ENCODE measurements at regions not wholly inside any gene's neighbourhood (a gene's known extent, or its start where the extent isn't known, plus 50 kb on each side); places are given as distances from the start of the nearest gene placed in this dataset.

- Histone ChIP-seq H3K27ac (no peak overlapping the region), H3K4me1 (ENCODE audit: insufficient read depth) (peaks cover 8% of the 10 kb centered on the region), H3K36me3 (no peaks in the 10 kb centered on the region), H3K27me3 (no peaks in the 10 kb centered on the region), H3K4me3 (no peak overlapping the region), H3K9me3 (no peaks in the 10 kb centered on the region)
- intact Hi-C loops (cut with DNase I), result no loop called here
- TF ChIP-seq EP300 (IDR thresholded peaks at IDR 0.05) (no peak), CTCF (IDR thresholded peaks at IDR 0.05) (no peak), POLR2A (IDR thresholded peaks at IDR 0.05) (no peak)
- 65 to 72% (median 67%) methylated on average over 5 of the region's 5 CpGs for WGBS, 3 donors
- DNase-seq, result no peak
These were observed 119.0 kb upstream of the CPSF6 start for GRCh38 chr12:69120354-69120753.

- no peak overlapping the region for H3K27ac ChIP-seq
- H3K4me1 ChIP-seq (ENCODE audit: insufficient read depth), result peaks cover 13% of the 10 kb centered on the region
- H3K36me3 ChIP-seq, result no peaks in the 10 kb centered on the region
- H3K9me3 ChIP-seq, result no peaks in the 10 kb centered on the region
- no peaks in the 10 kb centered on the region for H3K27me3 ChIP-seq
- 94 to 95% (median 94%) methylated on average over 3 of the region's 3 CpGs for WGBS, 3 donors
- no peak for DNase-seq
- intact Hi-C loops (cut with DNase I), result no loop called here
- no peak overlapping the region for H3K4me3 ChIP-seq
- TF ChIP-seq CTCF (IDR thresholded peaks at IDR 0.05), result no peak
- no peak for TF ChIP-seq POLR2A (IDR thresholded peaks at IDR 0.05)
- TF ChIP-seq EP300 (IDR thresholded peaks at IDR 0.05), result no peak
These were observed 116.1 kb upstream of the CPSF6 start for GRCh38 chr12:69123311-69123710.

GRCh38 chr12:69123919-69124638, 115.3 kb upstream of the CPSF6 start:
- intact Hi-C loops (cut with DNase I), result no loop called here
- no peak overlapping the region for H3K4me3 ChIP-seq
- TF ChIP-seq POLR2A (IDR thresholded peaks at IDR 0.05) (no peak), EP300 (IDR thresholded peaks at IDR 0.05) (no peak), CTCF (IDR thresholded peaks at IDR 0.05) (no peak)
- WGBS, 3 donors, result 43 to 62% (median 53%) methylated on average over 8 of the region's 8 CpGs
- no peak for DNase-seq
- H3K36me3 ChIP-seq, result no peaks in the 10 kb centered on the region
- H3K9me3 ChIP-seq, result no peaks in the 10 kb centered on the region
- peaks cover 13% of the 10 kb centered on the region for H3K4me1 ChIP-seq (ENCODE audit: insufficient read depth)
- H3K27me3 ChIP-seq, result no peaks in the 10 kb centered on the region
- H3K27ac ChIP-seq, result peak overlapping the region in 1 of 2 donors; percentile 42

DNA sequence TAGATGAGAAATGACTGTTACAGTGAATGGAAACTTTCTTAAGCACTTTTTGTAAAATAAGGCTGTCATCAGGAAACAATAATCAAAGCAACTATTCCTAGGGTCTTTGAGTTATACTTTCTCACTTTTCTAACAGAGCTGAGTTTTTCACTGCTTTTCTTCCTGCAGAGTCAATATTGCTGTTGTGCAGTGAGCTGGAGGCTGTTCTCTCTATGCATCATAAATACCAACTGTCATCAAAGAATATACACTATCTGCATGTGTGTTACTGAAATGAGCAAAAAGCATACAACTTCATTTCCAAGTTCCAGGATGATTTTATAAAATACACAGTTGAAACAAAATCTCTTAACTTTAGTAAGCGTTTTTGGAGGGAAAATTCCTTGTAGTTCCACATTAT, 110.4 kb upstream of the CPSF6 start:
- TF ChIP-seq EP300 (IDR thresholded peaks at IDR 0.05), result no peak
- no peak for TF ChIP-seq CTCF (IDR thresholded peaks at IDR 0.05)
- no peak for TF ChIP-seq POLR2A (IDR thresholded peaks at IDR 0.05)
- Histone ChIP-seq H3K9me3 (no peaks in the 10 kb centered on the region), H3K27me3 (no peaks in the 10 kb centered on the region), H3K36me3 (no peaks in the 10 kb centered on the region), H3K4me1 (ENCODE audit: insufficient read depth) (peaks cover 13% of the 10 kb centered on the region), H3K4me3 (no peak overlapping the region), H3K27ac (no peak overlapping the region)
- 54 to 80% (median 57%) methylated on average over 1 of the region's 1 CpG for WGBS, 3 donors
- no peak for DNase-seq
- intact Hi-C loops (cut with DNase I), result no loop called here

Data from ovary (tissue), 7 donors.